A549 (cell line): ENCODE measurements at regions not wholly inside any gene's neighbourhood (a gene's known extent, or its start where the extent isn't known, plus 50 kb on each side); places are given as distances from the start of the nearest gene placed in this dataset.
A peak's percentile ranks its signal among the peaks of the same experiment; 100 is the strongest.

Experiments
- ATAC-seq, 2 experiments: fragments of 200-7000 bp in 1 of 2; fragments of >200 bp in 1 of 2; cut with Nextera tagmentation in 1 of 2; cut with Tn5 transposase in 1 of 2; 3 replicates each; pipeline versions ENCODE4 v1.8.0 to v1.9.1; 2018 to 2020; ENCODE audit warnings: mild to moderate bottlenecking in 1 of 2, moderate library complexity in 1 of 2
- CTCF ChIA-PET: fragments of 300-600 bp; sonication (Branson Sonifier 250); formaldehyde crosslinking; extraction: SDS; loops from one replicate; lab custom pipeline; 2021; ENCODE audit warnings: antibody characterized with exemption, inconsistent platforms; lab: Yijun Ruan, JAX
- POLR2A ChIA-PET: fragments of 350-600 bp; formaldehyde crosslinking; extraction: SDS; loops from one replicate; lab custom pipeline; 2021; ENCODE audit warnings: antibody characterized with exemption, inconsistent platforms; lab: Yijun Ruan, JAX
- DNase-seq, 2 experiments: peaks; one replicate each; pipeline versions ENCODE4 v3.0.0 to v3.0.0-alpha.2; 2011 to 2016; ENCODE audit warnings: low read depth in 1 of 2, low spot score in 1 of 2
- FAIRE-seq: peaks from 2 replicates; lab custom pipeline; 2011; peaks lifted over from hg19 to GRCh38; lab: Jason Lieb, UNC
- H3K27ac ChIP-seq, 2 experiments: fragments of >200 bp; sonication (Bioruptor Twin); formaldehyde crosslinking; 3 replicates each; pipeline ENCODE4 v1.5.1; 2016 to 2017
- H3K4me1 ChIP-seq: fragments of >200 bp; sonication (Bioruptor Twin); formaldehyde crosslinking; 3 replicates; pipeline ENCODE4 v1.6.1; 2016
- H3K4me2 ChIP-seq: fragments of >200 bp; sonication (Bioruptor Twin); formaldehyde crosslinking; 3 replicates; pipeline ENCODE4 v1.6.1; 2016
- H3K4me3 ChIP-seq: fragments of >200 bp; sonication (Bioruptor Twin); formaldehyde crosslinking; 3 replicates; pipeline ENCODE4 v1.5.1; 2016
- H3K9me3 ChIP-seq: fragments of >200 bp; sonication (Bioruptor Twin); formaldehyde crosslinking; 3 replicates; pipeline ENCODE4 v1.6.1; 2016
- CTCF ChIP-seq: fragments of >200 bp; sonication (Bioruptor Twin); formaldehyde crosslinking; IDR thresholded peaks from 3 replicates; pipeline ENCODE4 v1.5.1; 2016
- E2F6 ChIP-seq: IDR thresholded peaks from 2 replicates; pipeline ENCODE4 v1.6.1; 2012; ENCODE audit warnings: low read depth, borderline replicate concordance
- EHMT2 ChIP-seq: fragments of 200-600 bp; sonication (generic); IDR thresholded peaks from 2 replicates; pipeline ENCODE4 v1.6.1; 2016; ENCODE audit warnings: antibody characterized with exemption, low read depth, mild to moderate bottlenecking, moderate library complexity
- EP300 ChIP-seq, 2 experiments: fragments of >200 bp; sonication (Bioruptor Twin); formaldehyde crosslinking; IDR thresholded peaks; 2 replicates in 1 of 2; 3 replicates in 1 of 2; pipeline ENCODE4 v1.6.1; 2016 to 2017
- FOSL2 ChIP-seq, 2 experiments: fragments of 450-650 bp in 1 of 2; fragments of >200 bp in 1 of 2; sonication (Bioruptor Twin) in 1 of 2; formaldehyde crosslinking; IDR thresholded peaks; 2 replicates each; pipeline versions ENCODE4 v1.5.0 to v1.6.1; 2016 to 2020; ENCODE audit warnings: mild to moderate bottlenecking in 1 of 2, moderate library complexity in 1 of 2
- FOXS1 ChIP-seq: fragments of 250-450 bp; sonication (Bioruptor Pico); IDR thresholded peaks from 2 replicates; pipeline ENCODE4 v1.5.0; 2020; ENCODE audit warnings: mild to moderate bottlenecking, moderate library complexity
- HDAC2 ChIP-seq: fragments of 200-600 bp; sonication (generic); IDR thresholded peaks from 2 replicates; pipeline ENCODE4 v1.6.1; 2016
- HEYL ChIP-seq: fragments of 250-450 bp; sonication (Bioruptor Pico); IDR thresholded peaks from 2 replicates; pipeline ENCODE4 v1.8.0; 2021; ENCODE audit warnings: mild to moderate bottlenecking, moderate library complexity
- HMGXB4 ChIP-seq: fragments of 250-450 bp; sonication (Bioruptor Pico); IDR thresholded peaks from 2 replicates; pipeline ENCODE4 v1.5.0; 2021; ENCODE audit warnings: mild to moderate bottlenecking, moderate library complexity, borderline replicate concordance
- HOXA7 ChIP-seq: fragments of 250-450 bp; sonication (Bioruptor Pico); IDR thresholded peaks from 2 replicates; pipeline ENCODE4 v1.5.0; 2020; ENCODE audit warnings: mild to moderate bottlenecking, moderate library complexity
- HOXB5 ChIP-seq: fragments of 250-450 bp; sonication (Bioruptor Pico); IDR thresholded peaks from 2 replicates; pipeline ENCODE4 v1.5.0; 2020; ENCODE audit warnings: mild to moderate bottlenecking, moderate library complexity
- JUN ChIP-seq, 2 experiments: fragments of >200 bp; sonication (Bioruptor Twin); formaldehyde crosslinking; IDR thresholded peaks; 2 replicates in 1 of 2; 3 replicates in 1 of 2; pipeline ENCODE4 v1.6.1; 2016 to 2017
- JUNB ChIP-seq: fragments of >200 bp; sonication (Bioruptor Twin); formaldehyde crosslinking; IDR thresholded peaks from 2 replicates; pipeline ENCODE4 v1.6.1; 2016
- MAZ ChIP-seq: fragments of 150-350 bp; IDR thresholded peaks from 2 replicates; pipeline ENCODE4 v1.6.1; 2014; ENCODE audit warnings: antibody characterized with exemption, low read depth, low read length, borderline replicate concordance
- NPAS2 ChIP-seq: fragments of 250-450 bp; sonication (Bioruptor Pico); IDR thresholded peaks from 2 replicates; pipeline ENCODE4 v1.8.0; 2022; ENCODE audit warnings: mild to moderate bottlenecking, moderate library complexity, borderline replicate concordance
- RAD21 ChIP-seq, 2 experiments: fragments of >200 bp in 1 of 2; sonication (Bioruptor Twin) in 1 of 2; formaldehyde crosslinking in 1 of 2; IDR thresholded peaks in 1 of 2; conservative IDR thresholded peaks in 1 of 2; 2 replicates in 1 of 2; 3 replicates in 1 of 2; pipeline ENCODE4 v1.6.1; 2012 to 2018; ENCODE audit warnings: inconsistent platforms in 1 of 2
- RCOR1 ChIP-seq: fragments of 150-350 bp; IDR thresholded peaks from 2 replicates; pipeline ENCODE4 v1.6.1; 2014; ENCODE audit warnings: antibody characterized with exemption, low read length, low read depth
- RFX5 ChIP-seq: fragments of 450-650 bp; IDR thresholded peaks from 2 replicates; pipeline ENCODE4 v1.7.1; 2014; ENCODE audit warnings: antibody characterized with exemption, mild to moderate bottlenecking, moderate library complexity
- SREBF2 ChIP-seq: fragments of 450-650 bp; IDR thresholded peaks from 2 replicates; pipeline ENCODE4 v1.6.1; 2014; ENCODE audit warnings: mild to moderate bottlenecking, moderate library complexity
- USF2 ChIP-seq: fragments of 450-650 bp; IDR thresholded peaks from 2 replicates; pipeline ENCODE4 v1.6.1; 2014; ENCODE audit warnings: antibody characterized with exemption
- ZFP36 ChIP-seq: fragments of 450-650 bp; IDR thresholded peaks from 2 replicates; pipeline ENCODE4 v1.6.1; 2014; ENCODE audit warnings: borderline replicate concordance; ENCODE audit not compliant: partially characterized antibody
- ZNF302 ChIP-seq: fragments of 250-450 bp; sonication (Bioruptor Pico); IDR thresholded peaks from 2 replicates; pipeline ENCODE4 v1.9.0; 2021; ENCODE audit warnings: inconsistent platforms, mild to moderate bottlenecking, moderate library complexity
- WGBS: methylation state at CpG from one replicate; pipeline ENCODE4 v1.1.6; 2017; ENCODE audit errors: missing lambda C conversion rate; 5-methylcytosine and 5-hydroxymethylcytosine counted together
- TF ChIP-seq, protein P1 (sequence below): fragments of 150-350 bp; IDR thresholded peaks from 2 replicates; pipeline ENCODE4 v1.6.1; 2014; ENCODE audit warnings: low read depth, mild to moderate bottlenecking, low read length

- Histone ChIP-seq H3K27ac (no peak overlapping the region), H3K4me2 (no peak overlapping the region), H3K4me1 (no peaks in the 10 kb centered on the region), H3K9me3 (no peaks in the 10 kb centered on the region), H3K4me3 (no peak overlapping the region)
- DNase-seq = no peak
- peak in 1 of 2 experiments; percentile 77; a peak in 3 of 6 replicates for ATAC-seq
- POLR2A ChIA-PET = no interaction called here
- FAIRE-seq = no peak
- TF ChIP-seq ZNF302 (CRISPR knock-in tag) (no peak), HMGXB4 (CRISPR knock-in tag) (no peak), SREBF2 (no peak), MAZ (no peak), JUNB (no peak), RAD21 (conservative IDR thresholded peaks at IDR 0.05 in 1 of 2, IDR thresholded peaks at IDR 0.05 in 1 of 2) (no peak), HOXB5 (CRISPR knock-in tag) (no peak), EHMT2 (no peak), NPAS2 (no peak), RCOR1 (no peak), HDAC2 (no peak), HEYL (CRISPR knock-in tag) (no peak), EP300 (IDR thresholded peaks at IDR 0.05) (no peak), HOXA7 (no peak), E2F6 (no peak), USF2 (no peak), ZFP36 (no peak), FOXS1 (CRISPR knock-in tag) (no peak), JUN (IDR thresholded peaks at IDR 0.05) (no peak)
- CTCF ChIA-PET = no interaction called here
- WGBS = 27% methylated on average over 3 of the region's 4 CpGs
Observed at GRCh38 chr7:32381024-32381601, 109.1 kb downstream of the LSM5 start.

DNA sequence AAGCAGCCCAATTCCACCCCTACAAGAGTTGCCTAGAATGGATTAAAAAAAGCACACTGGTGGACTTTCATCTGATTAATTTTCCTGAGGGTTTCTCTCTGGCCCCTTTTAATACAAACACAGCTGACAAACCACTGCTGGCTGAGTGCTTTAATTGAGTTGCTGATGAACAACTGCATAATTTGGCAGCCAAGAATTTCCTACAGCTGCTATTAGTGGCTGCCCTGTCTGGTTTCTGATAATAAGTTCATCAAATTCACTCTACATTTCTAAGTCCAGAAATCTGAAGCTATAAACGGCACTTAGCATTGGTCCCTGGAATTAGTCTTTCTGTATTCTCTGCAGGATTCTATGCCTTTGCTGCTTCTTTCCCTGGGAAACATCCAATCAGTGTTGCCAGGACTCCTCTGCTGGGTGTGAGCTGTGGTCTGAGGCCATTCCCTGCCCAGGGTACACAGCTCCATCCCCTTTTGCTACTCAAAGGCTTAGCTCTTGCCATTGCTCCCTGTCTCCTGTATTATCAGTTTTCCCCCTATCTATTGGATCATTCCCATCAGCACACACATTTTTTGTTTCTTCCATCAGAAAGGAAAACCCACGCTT, 110.6 kb downstream of the LSM5 start:
- FAIRE-seq (no peak), DNase-seq (no peak), ATAC-seq (no peak)
- TF ChIP-seq RFX5 (no peak), CTCF (no peak), FOSL2 (IDR thresholded peaks at IDR 0.05) (no peak), FOSL2 (CRISPR knock-in tag; IDR thresholded peaks at IDR 0.05) (no peak)
- TF ChIP-seq, protein P1, sequence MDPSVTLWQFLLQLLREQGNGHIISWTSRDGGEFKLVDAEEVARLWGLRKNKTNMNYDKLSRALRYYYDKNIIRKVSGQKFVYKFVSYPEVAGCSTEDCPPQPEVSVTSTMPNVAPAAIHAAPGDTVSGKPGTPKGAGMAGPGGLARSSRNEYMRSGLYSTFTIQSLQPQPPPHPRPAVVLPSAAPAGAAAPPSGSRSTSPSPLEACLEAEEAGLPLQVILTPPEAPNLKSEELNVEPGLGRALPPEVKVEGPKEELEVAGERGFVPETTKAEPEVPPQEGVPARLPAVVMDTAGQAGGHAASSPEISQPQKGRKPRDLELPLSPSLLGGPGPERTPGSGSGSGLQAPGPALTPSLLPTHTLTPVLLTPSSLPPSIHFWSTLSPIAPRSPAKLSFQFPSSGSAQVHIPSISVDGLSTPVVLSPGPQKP = no peak
- 2% methylated on average over 2 of the region's 2 CpGs for WGBS
- ChIA-PET CTCF (no interaction called here), POLR2A (no interaction called here)
- H3K4me2 ChIP-seq = no peak overlapping the region
- no peak overlapping the region for H3K4me3 ChIP-seq
- H3K4me1 ChIP-seq = no peaks in the 10 kb centered on the region
- no peaks in the 10 kb centered on the region for H3K9me3 ChIP-seq
- H3K27ac ChIP-seq = no peak overlapping the region
